CD8-positive, alpha-beta memory T cell (primary cell): ENCODE measurements at regions not wholly inside any gene's neighbourhood (a gene's known extent, or its start where the extent isn't known, plus 50 kb on each side); places are given as distances from the start of the nearest gene placed in this dataset.

Experiments
- CTCF ChIA-PET: fragments of 350-600 bp; sonication (Branson Sonifier 250); formaldehyde crosslinking; loops from one replicate; lab custom pipeline; 2021; ENCODE audit warnings: antibody characterized with exemption; lab: Charles Lee
- POLR2A ChIA-PET: fragments of 350-600 bp; sonication (Branson Sonifier 250); formaldehyde crosslinking; loops from one replicate; lab custom pipeline; 2021; ENCODE audit warnings: antibody characterized with exemption; lab: Charles Lee
- DNase-seq, 5 donors: peaks; one replicate each; pipeline versions ENCODE4 v3.0.0 to v3.0.0-alpha.2; 2020 to 2022; ENCODE audit warnings: mixed read lengths in 1 of 5
- H3K27ac ChIP-seq: one replicate; pipeline ENCODE4 v1.7.0; 2013; ENCODE audit warnings: low read depth, mild to moderate bottlenecking, low read length, moderate library complexity
- H3K27me3 ChIP-seq: 2 replicates; pipeline ENCODE4 v1.7.0; 2013; ENCODE audit warnings: low read length, mild to moderate bottlenecking; ENCODE audit not compliant: insufficient read depth, poor library complexity, severe bottlenecking
- H3K36me3 ChIP-seq: 2 replicates; pipeline ENCODE4 v1.7.0; 2013; ENCODE audit warnings: mild to moderate bottlenecking, low read length, moderate library complexity; ENCODE audit not compliant: insufficient read depth
- H3K4me1 ChIP-seq: 2 replicates; pipeline ENCODE4 v1.7.0; 2013; ENCODE audit warnings: mild to moderate bottlenecking, low read length, moderate library complexity; ENCODE audit not compliant: insufficient read depth
- H3K4me3 ChIP-seq: 2 replicates; pipeline ENCODE4 v1.7.0; 2013; ENCODE audit warnings: mild to moderate bottlenecking, low read length
- H3K9me3 ChIP-seq: 2 replicates; pipeline ENCODE4 v1.7.0; 2013; ENCODE audit warnings: mild to moderate bottlenecking, low read length
- H3K27ac Mint-ChIP-seq, 8 donors: one replicate each; pipeline ENCODE4 v1.8.0; 2020 to 2021; ENCODE audit warnings: mixed read lengths in 8 of 8, mild to moderate bottlenecking in 6 of 8, inconsistent platforms in 3 of 8, moderate library complexity in 3 of 8
- H3K27me3 Mint-ChIP-seq, 2 donors: one replicate each; pipeline ENCODE4 v1.8.0; 2020 to 2021; ENCODE audit warnings: mixed read lengths in 2 of 2, mild to moderate bottlenecking in 1 of 2, moderate library complexity in 1 of 2
- H3K36me3 Mint-ChIP-seq, 3 donors: one replicate each; pipeline ENCODE4 v1.8.0; 2020 to 2021; ENCODE audit warnings: mixed read lengths in 3 of 3, inconsistent platforms in 1 of 3, mild to moderate bottlenecking in 1 of 3
- H3K4me1 Mint-ChIP-seq, 3 donors: one replicate each; pipeline ENCODE4 v1.8.0; 2020 to 2021; ENCODE audit warnings: mixed read lengths in 3 of 3, inconsistent platforms in 1 of 3, mild to moderate bottlenecking in 1 of 3
- H3K4me3 Mint-ChIP-seq, 7 donors: one replicate each; pipeline ENCODE4 v1.8.0; 2020 to 2021; ENCODE audit warnings: mixed read lengths in 7 of 7, mild to moderate bottlenecking in 6 of 7, moderate library complexity in 4 of 7, inconsistent platforms in 2 of 7
- H3K9me3 Mint-ChIP-seq, 5 donors: one replicate each; pipeline ENCODE4 v1.8.0; 2020 to 2022; ENCODE audit warnings: mixed read lengths in 5 of 5, mild to moderate bottlenecking in 3 of 5, moderate library complexity in 2 of 5, inconsistent platforms in 1 of 5

GRCh38 chr5:179484761-179485160, 65.6 kb upstream of the RUFY1 start:
- ChIA-PET POLR2A (no interaction called here), CTCF (no interaction called here)
- Mint-ChIP-seq H3K4me3 (no peak overlapping the region), H3K36me3 (peaks cover 0 to 3% (median 0%) of the 10 kb centered on the region in 3 donors), H3K9me3 (no peaks in the 10 kb centered on the region), H3K27me3 (peaks cover 8 to 20% of the 10 kb centered on the region in 2 donors), H3K4me1 (no peaks in the 10 kb centered on the region), H3K27ac (no peak overlapping the region)
- Histone ChIP-seq H3K4me3 (no peak overlapping the region), H3K9me3 (no peaks in the 10 kb centered on the region), H3K36me3 (no peaks in the 10 kb centered on the region), H3K4me1 (no peaks in the 10 kb centered on the region), H3K27ac (no peak overlapping the region), H3K27me3 (no peaks in the 10 kb centered on the region)
- DNase-seq, result no peak

GRCh38 chr5:179484201-179484600, 66.2 kb upstream of the RUFY1 start:
- no peak overlapping the region for H3K27ac Mint-ChIP-seq
- POLR2A ChIA-PET, result no interaction called here
- Histone ChIP-seq H3K27ac (no peak overlapping the region), H3K9me3 (no peaks in the 10 kb centered on the region), H3K4me3 (no peak overlapping the region), H3K4me1 (no peaks in the 10 kb centered on the region), H3K36me3 (no peaks in the 10 kb centered on the region), H3K27me3 (no peaks in the 10 kb centered on the region)
- H3K4me1 Mint-ChIP-seq, result no peaks in the 10 kb centered on the region
- no peak overlapping the region for H3K4me3 Mint-ChIP-seq
- DNase-seq, result no peak
- peaks cover 9 to 20% of the 10 kb centered on the region in 2 donors for H3K27me3 Mint-ChIP-seq
- H3K9me3 Mint-ChIP-seq, result no peaks in the 10 kb centered on the region
- CTCF ChIA-PET, result interaction anchor here (1.2 kb wide), 1 partner anchor 10 kb away, joined by 3 read pairs; no protein-coding TSS in a partner anchor
- H3K36me3 Mint-ChIP-seq, result peaks cover 0 to 3% (median 0%) of the 10 kb centered on the region in 3 donors

GRCh38 chr5:179478624-179479023, 71.7 kb upstream of the RUFY1 start:
- Histone ChIP-seq H3K27ac (no peak overlapping the region), H3K4me3 (no peak overlapping the region), H3K36me3 (no peaks in the 10 kb centered on the region), H3K4me1 (no peaks in the 10 kb centered on the region), H3K9me3 (no peaks in the 10 kb centered on the region), H3K27me3 (peaks cover 8% of the 10 kb centered on the region)
- ChIA-PET CTCF (no interaction called here), POLR2A (no interaction called here)
- Mint-ChIP-seq H3K4me3 (no peak overlapping the region), H3K36me3 (peaks cover 0 to 3% (median 0%) of the 10 kb centered on the region in 3 donors), H3K9me3 (no peaks in the 10 kb centered on the region), H3K27me3 (peaks cover 10 to 27% of the 10 kb centered on the region in 2 donors), H3K27ac (no peak overlapping the region), H3K4me1 (no peaks in the 10 kb centered on the region)
- no peak for DNase-seq

- Histone ChIP-seq H3K9me3 (no peaks in the 10 kb centered on the region), H3K4me3 (no peak overlapping the region), H3K4me1 (no peaks in the 10 kb centered on the region), H3K27me3 (peaks cover 8% of the 10 kb centered on the region), H3K27ac (no peak overlapping the region), H3K36me3 (no peaks in the 10 kb centered on the region)
- Mint-ChIP-seq H3K27ac (no peak overlapping the region), H3K4me3 (no peak overlapping the region), H3K9me3 (no peaks in the 10 kb centered on the region), H3K36me3 (peaks cover 0 to under 1% (median 0%) of the 10 kb centered on the region in 3 donors), H3K27me3 (peaks cover 9 to 27% of the 10 kb centered on the region in 2 donors), H3K4me1 (no peaks in the 10 kb centered on the region)
- ChIA-PET CTCF (no interaction called here), POLR2A (no interaction called here)
- DNase-seq, result no peak
Measured at GRCh38 chr5:179475208-179475751, 75.1 kb upstream of the RUFY1 start.

- POLR2A ChIA-PET, result no interaction called here
- H3K4me3 Mint-ChIP-seq, result no peak overlapping the region
- H3K27ac ChIP-seq, result no peak overlapping the region
- CTCF ChIA-PET, result no interaction called here
- no peaks in the 10 kb centered on the region for H3K9me3 Mint-ChIP-seq
- H3K27me3 Mint-ChIP-seq, result peaks cover 7 to 21% of the 10 kb centered on the region in 2 donors
- no peaks in the 10 kb centered on the region for H3K9me3 ChIP-seq
- H3K4me1 ChIP-seq, result no peaks in the 10 kb centered on the region
- H3K4me1 Mint-ChIP-seq, result no peaks in the 10 kb centered on the region
- no peak for DNase-seq
- no peak overlapping the region for H3K4me3 ChIP-seq
- peak overlapping the region in 1 of 8 donors; percentile 60 for H3K27ac Mint-ChIP-seq
- H3K36me3 Mint-ChIP-seq, result no peaks in the 10 kb centered on the region
- peaks cover 8% of the 10 kb centered on the region for H3K27me3 ChIP-seq
- H3K36me3 ChIP-seq, result no peaks in the 10 kb centered on the region
Measured at GRCh38 chr5:179472641-179473040, 77.7 kb upstream of the RUFY1 start.

- Mint-ChIP-seq H3K36me3 (no peaks in the 10 kb centered on the region), H3K4me1 (no peaks in the 10 kb centered on the region), H3K27me3 (peaks cover 7 to 16% of the 10 kb centered on the region in 2 donors), H3K9me3 (no peaks in the 10 kb centered on the region), H3K27ac (peak overlapping the region in 1 of 8 donors; percentile 60), H3K4me3 (no peak overlapping the region)
- no peak for DNase-seq
- no peaks in the 10 kb centered on the region for H3K36me3 ChIP-seq
- H3K27me3 ChIP-seq, result peaks cover 8% of the 10 kb centered on the region
- POLR2A ChIA-PET, result no interaction called here
- CTCF ChIA-PET, result no interaction called here
- no peak overlapping the region for H3K4me3 ChIP-seq
- no peak overlapping the region for H3K27ac ChIP-seq
- no peaks in the 10 kb centered on the region for H3K9me3 ChIP-seq
- no peaks in the 10 kb centered on the region for H3K4me1 ChIP-seq
Measured at GRCh38 chr5:179472174-179472573, 78.2 kb upstream of the RUFY1 start.

GRCh38 chr5:179470201-179470600, 80.2 kb upstream of the RUFY1 start:
- no peaks in the 10 kb centered on the region for H3K9me3 ChIP-seq
- no peak overlapping the region for H3K27ac ChIP-seq
- H3K27me3 ChIP-seq, result peaks cover 6% of the 10 kb centered on the region
- ChIA-PET POLR2A (no interaction called here), CTCF (no interaction called here)
- H3K36me3 Mint-ChIP-seq, result no peaks in the 10 kb centered on the region
- no peak for DNase-seq
- no peak overlapping the region for H3K4me3 ChIP-seq
- H3K4me1 ChIP-seq, result no peaks in the 10 kb centered on the region
- H3K9me3 Mint-ChIP-seq, result no peaks in the 10 kb centered on the region
- H3K27me3 Mint-ChIP-seq, result peaks cover 4 to 8% of the 10 kb centered on the region in 2 donors
- H3K27ac Mint-ChIP-seq, result no peak overlapping the region
- no peak overlapping the region for H3K4me3 Mint-ChIP-seq
- H3K4me1 Mint-ChIP-seq, result no peaks in the 10 kb centered on the region
- no peaks in the 10 kb centered on the region for H3K36me3 ChIP-seq

GRCh38 chr5:179468696-179469095, 81.7 kb upstream of the RUFY1 start:
- no peak overlapping the region for H3K27ac Mint-ChIP-seq
- DNase-seq, result no peak
- peaks cover 0 to 7% of the 10 kb centered on the region in 2 donors for H3K27me3 Mint-ChIP-seq
- Histone ChIP-seq H3K4me3 (no peak overlapping the region), H3K27me3 (no peaks in the 10 kb centered on the region), H3K36me3 (no peaks in the 10 kb centered on the region), H3K9me3 (no peaks in the 10 kb centered on the region), H3K27ac (no peak overlapping the region), H3K4me1 (no peaks in the 10 kb centered on the region)
- POLR2A ChIA-PET, result no interaction called here
- H3K36me3 Mint-ChIP-seq, result no peaks in the 10 kb centered on the region
- peaks cover 0 to 4% (median 0%) of the 10 kb centered on the region in 5 donors for H3K9me3 Mint-ChIP-seq
- H3K4me1 Mint-ChIP-seq, result no peaks in the 10 kb centered on the region
- CTCF ChIA-PET, result no interaction called here
- no peak overlapping the region for H3K4me3 Mint-ChIP-seq
